Stimulated activated CD8-positive, alpha-beta memory T cell treated with anti-CD3 and anti-CD28 coated beads, Interleukin-4, amount 100 ng/mL, for 48 hours (primary cell): ENCODE measurements at regions not wholly inside any gene's neighbourhood (a gene's known extent, or its start where the extent isn't known, plus 50 kb on each side); places are given as distances from the start of the nearest gene placed in this dataset.
"Not testable (repeated sequence)": the region's sequence is repeated elsewhere in the genome, so short reads cannot be mapped to it uniquely, and the experiment has no call there.

Experiments used
- DNase-seq: peaks from one replicate; pipeline ENCODE4 v3.0.0-alpha.2; 2020

DNA sequence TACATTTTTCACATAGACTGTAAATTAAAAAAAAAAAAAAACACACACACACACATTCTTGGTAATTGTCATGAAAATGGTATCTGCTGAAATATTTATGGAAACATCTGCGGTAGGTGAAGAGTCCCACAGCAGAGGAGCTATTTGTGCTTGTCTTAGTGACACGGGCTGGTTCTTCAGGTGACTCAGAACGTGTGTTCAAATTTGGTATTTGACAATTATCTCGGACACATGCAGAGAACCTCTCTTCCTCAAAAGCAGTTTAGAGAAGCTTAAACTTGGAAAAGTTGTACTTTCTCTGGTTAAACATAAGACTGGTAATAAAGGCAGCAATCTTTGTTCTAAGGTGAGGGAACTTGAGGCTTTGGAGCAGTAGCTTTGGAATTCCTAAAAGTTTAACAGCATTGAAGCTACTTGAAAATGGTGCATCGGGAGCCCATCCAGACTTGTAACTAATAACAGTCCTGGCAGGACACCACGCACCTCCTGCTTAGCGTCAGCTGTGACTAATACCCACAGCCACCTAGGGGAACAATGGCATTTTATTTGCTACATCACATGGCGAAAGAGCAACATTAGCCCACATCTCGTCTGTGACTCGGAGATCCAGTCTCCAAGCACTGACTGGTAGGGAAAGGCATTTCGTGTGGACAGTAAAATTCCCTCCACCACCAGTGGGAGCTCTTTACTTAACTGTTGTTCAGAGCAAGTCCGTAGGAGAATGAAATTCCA lies 1505.1 kb upstream of the SLC10A2 start:
- no peak for DNase-seq

DNA sequence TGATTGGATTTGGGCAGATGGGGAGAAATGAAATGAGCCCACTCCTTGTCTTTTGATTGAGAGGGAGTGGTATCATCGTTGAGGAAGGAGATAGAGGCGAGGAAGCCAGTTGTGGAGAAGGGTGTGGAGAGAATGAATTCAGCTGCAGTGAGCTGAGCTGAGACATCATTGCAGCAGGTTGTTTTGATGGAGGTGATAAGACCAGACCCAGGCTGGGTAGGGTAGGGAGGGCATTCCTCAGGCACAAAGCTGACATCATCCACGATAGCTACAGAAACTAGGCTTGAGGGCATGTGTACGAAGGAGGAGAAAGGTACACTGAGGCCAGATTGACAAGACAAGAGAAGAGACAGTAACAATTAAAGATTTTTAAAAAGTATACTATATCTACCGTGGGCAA lies 1500.9 kb upstream of the SLC10A2 start:
- DNase-seq: no peak

- DNase-seq: no peak
Measured at GRCh38 chr13:104565888-104566287, 1499.7 kb upstream of the SLC10A2 start.

GRCh38 chr13:104553896-104554295 lies 1487.7 kb upstream of the SLC10A2 start:
- DNase-seq: no peak

GRCh38 chr13:104553186-104553585 lies 1487.0 kb upstream of the SLC10A2 start:
- DNase-seq: no peak

- no peak for DNase-seq
Measured at GRCh38 chr13:104534847-104535246, 1468.6 kb upstream of the SLC10A2 start.

DNA sequence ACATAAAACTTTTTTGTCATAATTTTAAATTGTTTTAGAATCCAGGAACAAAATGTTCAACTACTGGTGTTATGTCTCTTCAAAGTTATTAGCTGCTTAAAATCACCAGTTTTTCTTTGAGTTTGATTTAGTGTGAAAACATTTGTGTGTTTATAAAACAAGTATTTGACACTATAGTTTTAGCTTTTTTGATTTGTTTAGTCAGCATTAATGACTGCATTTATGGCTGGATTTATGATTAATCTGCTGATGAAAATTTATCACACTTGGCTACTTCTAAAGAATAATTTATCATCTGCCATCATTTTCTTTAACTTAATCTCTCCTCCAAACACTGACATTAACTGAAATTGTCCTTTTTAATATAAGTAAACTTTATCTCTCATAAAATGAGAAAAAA lies 1465.9 kb upstream of the SLC10A2 start:
- no peak for DNase-seq

GRCh38 chr13:104530741-104531140 lies 1464.5 kb upstream of the SLC10A2 start:
- no peak for DNase-seq

DNA sequence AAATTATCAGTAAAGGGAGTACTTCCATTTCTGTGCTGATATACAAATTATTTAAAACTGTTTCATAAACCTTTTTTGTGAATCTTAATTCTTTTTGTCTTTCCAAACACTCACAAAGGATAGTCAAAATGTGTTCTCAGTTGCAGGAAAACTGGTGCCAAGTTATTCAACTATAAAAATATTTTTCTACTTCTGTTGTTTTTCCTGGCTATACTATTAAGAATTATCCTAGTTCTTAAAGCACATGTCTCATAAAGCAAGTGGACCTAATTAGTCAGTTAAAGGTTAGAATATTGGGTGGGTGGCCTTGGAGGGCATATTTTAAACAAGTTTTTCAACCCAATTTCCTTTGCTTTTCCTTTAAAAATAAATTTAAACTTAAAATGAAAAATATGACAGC lies 1460.3 kb upstream of the SLC10A2 start:
- no peak for DNase-seq

GRCh38 chr13:104525467-104525866 lies 1459.2 kb upstream of the SLC10A2 start:
- no peak for DNase-seq

DNA sequence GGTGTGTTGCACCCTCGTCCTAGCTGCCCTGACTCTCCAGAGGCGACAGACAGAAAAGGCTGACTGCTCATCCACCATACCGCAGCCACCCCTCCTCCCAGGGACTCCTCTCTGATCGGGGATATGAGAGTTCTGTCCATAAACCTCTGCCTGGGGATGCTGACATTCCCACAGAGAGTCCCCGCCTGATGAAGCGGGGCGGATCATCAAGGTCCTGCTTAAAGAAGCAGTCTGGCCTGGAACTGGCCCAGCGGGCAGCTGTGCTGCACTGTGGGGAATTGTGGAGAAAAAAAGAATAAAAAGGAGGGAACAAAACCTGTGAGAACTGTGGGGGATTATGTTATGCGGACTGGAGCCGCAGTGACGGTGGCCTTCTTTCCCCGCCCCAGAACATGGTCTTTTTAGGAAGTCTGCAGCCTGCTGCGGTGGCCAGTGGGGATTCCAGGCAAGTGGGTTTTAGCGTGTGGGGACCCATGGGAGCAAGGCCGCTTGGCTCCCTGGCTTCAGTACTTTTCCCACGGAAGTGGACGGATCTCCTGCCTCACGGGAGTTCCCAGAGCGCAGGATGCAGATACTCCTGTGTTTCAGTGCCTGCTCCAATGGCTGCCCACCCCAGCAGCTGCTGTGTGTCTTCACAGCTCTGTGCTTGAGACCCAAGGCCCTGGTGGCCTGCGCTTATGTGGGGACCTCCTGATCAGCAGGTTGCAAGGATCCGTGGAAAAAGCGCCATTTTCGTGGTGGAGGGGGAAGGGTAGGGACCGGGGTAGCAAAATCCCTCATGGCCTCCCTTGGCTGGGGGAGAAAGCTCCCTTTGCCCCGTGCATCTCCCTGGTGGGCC lies 1456.2 kb upstream of the SLC10A2 start:
- DNase-seq: no peak

GRCh38 chr13:104510422-104510821 lies 1444.2 kb upstream of the SLC10A2 start:
- DNase-seq: no peak

DNA sequence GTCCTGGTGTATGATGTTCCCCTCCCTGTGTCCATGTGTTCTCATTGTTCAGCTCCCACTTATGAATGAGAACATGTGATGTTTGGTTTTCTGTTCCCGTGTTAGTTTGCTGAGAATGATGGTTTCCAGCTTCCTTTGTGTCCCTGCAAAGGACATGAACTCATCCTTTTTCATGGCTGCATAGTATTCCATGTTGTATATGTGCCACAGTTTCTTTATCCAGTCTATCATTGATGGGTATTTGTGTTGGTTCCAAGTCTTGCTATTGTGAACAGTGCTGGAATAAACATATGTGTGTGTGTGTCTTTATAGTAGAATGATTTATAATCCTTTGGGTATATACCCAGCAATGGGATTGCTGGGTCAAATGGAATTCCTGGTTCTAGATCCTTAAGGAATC lies 1427.3 kb upstream of the SLC10A2 start:
- DNase-seq: not testable (repeated sequence)

GRCh38 chr13:104491916-104492315 lies 1425.7 kb upstream of the SLC10A2 start:
- no peak for DNase-seq

GRCh38 chr13:104487006-104487405 lies 1420.8 kb upstream of the SLC10A2 start:
- DNase-seq: no peak

GRCh38 chr13:104485571-104485970 lies 1419.4 kb upstream of the SLC10A2 start:
- DNase-seq: no peak

GRCh38 chr13:104483631-104484030 lies 1417.4 kb upstream of the SLC10A2 start:
- DNase-seq: no peak

- no peak for DNase-seq
Measured at GRCh38 chr13:104477261-104477660, 1411.0 kb upstream of the SLC10A2 start.

GRCh38 chr13:104473936-104474335 lies 1407.7 kb upstream of the SLC10A2 start:
- no peak for DNase-seq

GRCh38 chr13:104466016-104466415 lies 1399.8 kb upstream of the SLC10A2 start:
- DNase-seq: no peak

- no peak for DNase-seq
Measured at GRCh38 chr13:104461049-104461448, 1394.8 kb upstream of the SLC10A2 start.

- DNase-seq: no peak
Measured at GRCh38 chr13:104460554-104460953, 1394.3 kb upstream of the SLC10A2 start.

DNA sequence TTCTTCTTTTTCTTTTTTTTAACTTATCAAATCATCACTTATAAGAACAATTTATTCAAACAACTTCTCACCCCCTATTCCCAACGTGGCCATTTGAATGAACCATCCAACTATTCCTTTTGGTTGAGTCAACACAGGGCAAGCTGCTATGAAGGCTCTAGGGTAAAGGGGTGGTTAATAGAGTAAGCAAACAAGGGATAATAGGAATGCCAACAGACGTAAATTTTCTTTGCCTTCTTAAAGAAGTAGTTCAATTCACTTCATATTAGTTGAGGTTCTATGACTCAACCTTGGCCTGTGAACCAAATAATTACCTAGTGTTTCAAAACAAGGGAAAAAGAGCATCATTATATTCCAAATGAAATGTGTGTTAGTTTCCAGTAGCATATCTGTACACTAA lies 1383.8 kb upstream of the SLC10A2 start:
- DNase-seq: no peak

GRCh38 chr13:104447348-104447747 lies 1381.1 kb upstream of the SLC10A2 start:
- DNase-seq: no peak
